Cardiac septum (tissue), 1 donor: ENCODE measurements at regions not wholly inside any gene's neighbourhood (a gene's known extent, or its start where the extent isn't known, plus 50 kb on each side); places are given as distances from the start of the nearest gene placed in this dataset.
"Not testable (repeated sequence)": the region's sequence is repeated elsewhere in the genome, so short reads cannot be mapped to it uniquely, and the experiment has no call there.

Experiments
- DNase-seq: peaks from one replicate; pipeline ENCODE4 v3.0.0-alpha.2; 2020; ENCODE audit warnings: low spot score
- intact Hi-C: fragments of 100-400 bp; cut with DNase I; formaldehyde crosslinking; loops from one replicate; pipeline ENCODE4 v1.14.0; 2022
- donor health status: DM: no; HTN: no; CAD: no.

DNA sequence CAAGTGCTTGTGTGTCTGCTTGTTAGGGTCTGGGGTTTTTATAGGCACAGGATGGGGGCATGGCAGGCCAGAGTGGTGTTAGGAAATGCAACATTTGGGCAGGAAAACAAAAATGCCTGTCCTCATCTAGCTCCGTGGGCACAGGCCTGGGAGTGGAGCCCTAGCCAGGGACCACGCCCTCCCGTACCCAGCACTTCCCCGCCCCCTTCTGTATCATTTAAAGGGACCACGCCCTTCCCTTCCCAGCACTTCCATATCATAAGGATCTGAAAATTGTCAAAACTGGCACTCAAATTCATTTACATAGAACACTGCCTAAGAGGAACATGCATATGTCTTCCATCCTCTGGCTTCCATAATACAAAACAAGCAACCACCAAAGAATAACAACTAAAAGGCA, 185.8 kb downstream of the B3GLCT start:
- intact Hi-C loops: no loop called here
- DNase-seq: no peak

DNA sequence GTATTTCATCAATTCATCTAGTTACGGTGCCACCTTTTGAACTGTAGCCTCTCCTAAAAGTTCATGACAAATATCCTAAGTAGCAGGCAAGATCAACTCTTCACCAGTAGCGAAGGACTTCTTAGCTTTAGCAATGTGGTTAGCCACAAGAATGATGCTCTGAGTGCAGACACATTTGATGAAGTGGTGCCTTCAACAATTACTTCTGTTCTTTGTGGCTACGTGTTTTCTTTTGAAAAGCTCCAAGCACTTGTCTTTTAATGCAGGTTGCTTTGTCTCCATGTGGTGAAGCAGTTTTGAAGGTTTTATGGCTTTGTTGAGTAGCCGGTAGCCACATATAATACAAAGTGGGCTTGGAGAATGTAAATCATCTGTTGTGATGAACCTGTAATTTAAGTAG, 194.7 kb downstream of the B3GLCT start:
- intact Hi-C loops: no loop called here
- no peak for DNase-seq

DNA sequence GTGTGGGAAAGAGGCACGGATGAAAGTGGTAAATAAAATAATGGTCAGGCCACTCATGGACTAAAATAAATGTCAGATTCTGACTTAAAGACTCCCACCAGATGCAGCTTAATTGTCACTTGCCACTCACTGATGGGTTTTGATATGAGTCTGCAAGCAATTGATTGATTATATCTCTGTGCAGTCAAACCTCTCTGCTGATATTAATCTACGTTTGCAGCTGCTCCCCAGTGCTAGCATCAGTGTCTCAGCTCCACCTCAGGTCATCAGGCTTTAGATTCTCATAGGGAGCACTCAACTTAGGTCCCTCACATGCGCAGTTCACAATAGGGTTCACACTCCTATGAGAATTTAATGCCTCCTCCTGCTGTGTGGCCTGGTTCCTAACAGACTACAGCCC, 195.3 kb downstream of the B3GLCT start:
- DNase-seq: no peak
- intact Hi-C loops: no loop called here

DNA sequence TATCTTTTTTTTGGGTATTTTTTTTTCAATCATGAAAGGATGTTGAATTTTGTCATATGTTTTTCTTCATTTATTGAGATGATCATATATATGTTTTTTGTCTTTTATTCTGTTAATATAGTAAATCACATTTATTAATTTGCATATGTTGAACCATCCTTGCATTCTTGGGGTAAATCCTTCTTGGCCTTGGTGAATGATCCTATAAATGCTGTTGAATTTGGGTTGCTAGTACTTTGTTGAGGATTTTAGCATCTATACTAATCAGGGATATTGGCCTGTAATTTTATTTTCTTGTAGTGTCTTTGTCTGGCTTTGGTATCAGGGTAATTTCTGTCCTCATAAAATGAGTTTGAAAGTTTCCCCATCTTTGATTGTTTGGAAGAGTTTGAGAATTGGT, 199.9 kb downstream of the B3GLCT start:
- intact Hi-C loops: no loop called here
- DNase-seq: no peak

DNA sequence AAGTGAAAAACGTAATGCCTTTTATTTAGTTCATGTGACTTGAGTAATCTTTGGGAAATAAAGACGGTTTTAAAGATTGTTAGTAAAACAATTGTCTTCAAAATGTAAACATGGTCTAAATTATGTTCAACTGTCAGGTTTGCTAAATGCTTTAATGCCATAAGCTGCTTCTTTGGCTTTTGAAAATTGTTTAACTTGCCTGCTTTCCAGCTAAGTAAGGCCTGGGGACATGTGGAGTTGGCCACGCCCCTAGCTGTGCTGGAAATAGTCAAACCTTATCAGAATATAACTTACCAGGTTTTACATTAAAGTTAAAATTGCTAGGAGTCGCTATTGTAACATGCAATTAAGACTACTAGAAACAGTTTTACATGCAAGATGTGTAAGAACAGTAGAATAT, 203.9 kb downstream of the B3GLCT start:
- DNase-seq: not testable (repeated sequence)

DNA sequence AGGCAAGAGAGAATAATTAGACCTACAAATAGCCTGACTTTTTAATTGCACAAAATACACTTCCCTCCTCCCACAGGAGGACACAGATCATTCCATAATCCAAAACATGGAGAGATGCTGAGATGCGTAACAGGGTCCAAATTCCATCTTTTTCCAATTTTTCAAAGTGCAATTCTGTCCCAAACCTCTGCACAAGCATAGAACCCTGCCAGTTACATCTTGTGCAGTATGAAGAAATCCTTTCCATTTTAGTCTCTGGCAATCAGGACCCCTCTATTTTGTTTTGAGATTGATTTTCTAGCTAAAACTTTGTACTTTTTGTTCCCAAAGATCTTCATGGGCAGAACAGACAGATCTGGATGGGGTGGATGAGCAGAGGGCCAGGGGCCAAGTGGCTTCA, 209.2 kb downstream of the B3GLCT start:
- intact Hi-C loops: no loop called here
- no peak for DNase-seq

More for the DNA sequence above, 203.9 kb downstream of the B3GLCT start:
- intact Hi-C loops: not testable (repeated sequence)

DNA sequence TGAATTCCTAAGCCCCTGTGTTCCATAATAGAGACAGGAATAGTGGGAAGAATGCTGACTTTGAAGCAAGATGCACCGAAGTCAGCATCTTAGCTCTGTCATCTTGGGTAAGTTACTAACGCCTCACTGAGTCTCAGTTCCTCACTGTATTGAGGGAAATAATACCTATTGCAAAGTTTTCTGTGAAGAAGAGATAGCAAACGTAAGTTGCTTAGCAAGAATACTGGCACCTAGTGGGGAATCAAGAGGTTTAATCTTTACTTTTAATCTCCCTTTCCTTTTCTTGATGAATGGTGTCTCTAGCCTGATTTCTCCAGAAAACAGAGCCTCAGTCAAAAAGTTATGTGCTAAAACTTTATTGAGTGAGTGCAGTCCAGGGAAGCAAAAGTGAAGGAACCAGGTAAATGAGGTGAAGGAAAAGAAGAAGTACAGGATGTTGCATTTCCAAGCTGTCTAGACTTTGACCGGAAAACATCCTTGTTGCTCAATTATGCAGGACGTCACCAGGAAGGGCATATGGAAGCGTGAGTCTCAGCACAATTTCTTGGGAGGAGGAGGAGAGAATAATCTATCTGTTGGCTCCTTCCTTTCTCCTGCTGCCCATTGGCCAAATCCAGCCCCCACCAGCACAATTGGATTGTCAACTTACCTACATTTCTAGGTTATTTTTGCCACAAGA, 210.0 kb downstream of the B3GLCT start:
- intact Hi-C loops: no loop called here
- DNase-seq: no peak

DNA sequence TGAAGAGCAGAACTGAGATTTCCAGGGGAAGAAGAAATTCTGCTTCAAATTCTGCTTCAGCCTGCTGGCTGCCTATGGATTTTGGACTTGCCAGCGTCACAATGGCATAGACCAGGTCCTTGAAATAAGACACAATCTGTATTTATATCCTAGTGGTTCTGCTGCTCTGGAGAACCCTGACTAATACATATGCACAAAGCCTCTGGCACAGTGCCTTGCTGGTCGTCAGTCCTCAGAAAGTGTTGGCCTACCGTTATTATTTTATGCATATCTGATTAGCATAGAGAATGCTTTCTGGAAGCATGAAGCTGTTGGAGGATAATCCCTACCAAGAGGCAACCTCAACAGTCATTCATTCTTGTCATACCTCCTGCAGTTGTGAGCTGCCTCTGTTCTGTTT, 213.7 kb downstream of the B3GLCT start:
- DNase-seq: no peak
- intact Hi-C loops: no loop called here

DNA sequence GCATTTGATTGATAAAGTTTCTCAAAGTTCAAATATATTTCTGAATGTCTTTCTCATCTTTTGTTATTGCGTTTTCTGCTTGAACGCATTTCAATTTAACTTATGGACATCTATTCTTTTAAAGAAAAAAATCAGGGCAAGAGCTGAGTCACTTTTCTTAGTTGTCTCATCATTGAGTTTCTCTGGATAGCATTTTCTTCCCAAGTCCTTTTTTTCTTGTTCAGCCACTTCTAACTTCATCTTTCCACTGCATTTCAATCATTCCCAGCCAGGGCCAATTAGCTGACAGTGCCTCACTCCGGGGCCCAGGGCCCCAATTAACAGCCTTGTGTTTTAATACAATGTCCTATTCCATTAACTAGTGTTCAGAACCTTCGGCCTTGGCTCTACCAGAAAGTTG, 216.3 kb downstream of the B3GLCT start:
- intact Hi-C loops: no loop called here
- no peak for DNase-seq

DNA sequence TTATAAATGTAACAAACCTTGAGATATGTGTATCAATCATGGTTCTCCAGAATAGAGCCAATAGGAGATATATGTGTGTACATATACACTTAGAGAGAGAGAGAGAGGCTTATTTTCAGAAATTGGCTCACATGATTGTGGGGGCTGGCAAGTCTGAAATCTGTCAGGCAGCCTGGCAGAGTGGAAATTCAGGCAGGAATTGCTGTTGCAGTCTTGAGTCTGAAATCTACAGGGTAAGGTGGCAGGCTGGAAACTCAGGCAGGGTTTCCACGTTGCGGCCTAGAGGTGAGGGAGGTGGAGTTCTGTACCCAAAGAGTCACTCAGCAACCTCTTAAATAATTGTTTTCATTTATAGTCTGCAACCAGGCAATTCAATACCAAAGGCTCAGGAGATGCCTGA, 218.4 kb downstream of the B3GLCT start:
- no peak for DNase-seq
- intact Hi-C loops: no loop called here

DNA sequence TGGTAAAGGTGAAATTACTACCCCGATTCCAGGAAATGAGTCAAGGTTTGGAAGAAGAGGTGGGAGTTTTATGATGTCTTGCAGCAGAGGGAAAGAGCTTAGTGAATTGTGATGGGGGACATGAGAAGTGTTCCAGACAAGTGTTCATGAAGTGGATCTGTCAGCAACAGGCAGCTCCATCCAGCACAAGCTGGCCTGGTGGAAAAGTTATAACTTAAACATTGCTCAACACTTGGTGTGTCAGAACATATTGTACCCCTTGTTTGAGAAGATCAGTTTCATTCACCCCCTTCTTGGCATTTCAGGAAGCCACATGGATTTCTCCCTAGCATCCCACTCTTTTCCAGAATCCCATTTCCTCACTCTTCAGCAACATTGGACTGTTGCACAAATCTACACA, 222.0 kb downstream of the B3GLCT start:
- no peak for DNase-seq
- intact Hi-C loops: no loop called here

DNA sequence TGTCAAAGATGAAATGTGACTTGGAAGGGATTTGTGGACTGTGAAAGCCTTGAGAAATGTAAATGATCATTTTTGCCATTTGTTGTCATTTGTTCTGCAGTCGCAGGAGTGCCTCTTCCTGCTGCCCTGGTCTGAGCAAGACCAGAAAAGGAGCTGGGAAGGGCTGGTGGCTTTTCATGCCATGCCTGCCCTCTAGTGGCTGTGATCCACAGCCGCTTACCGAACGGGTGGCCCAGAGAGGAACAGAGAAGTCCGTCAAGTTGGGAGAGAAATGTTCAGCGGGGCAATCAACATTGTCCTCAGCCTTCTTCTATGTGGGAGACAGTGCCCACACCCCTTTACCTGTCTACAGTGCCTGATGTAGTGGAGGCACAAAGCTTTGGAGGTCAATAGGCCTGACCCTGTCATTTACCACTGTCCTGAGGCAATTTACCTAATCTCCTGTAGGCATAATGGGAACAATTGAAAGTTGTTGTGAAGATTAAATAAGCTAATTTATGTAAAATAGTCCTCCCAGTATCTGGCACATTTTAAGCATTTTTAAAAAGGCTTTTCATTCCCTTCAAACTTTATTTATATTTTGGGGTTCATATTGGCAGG, 224.5 kb downstream of the B3GLCT start:
- intact Hi-C loops: loop anchor here (2.0 kb wide), 2 partner anchors 189 to 225 kb away; partner anchors contain the start of gene B3GLCT
- no peak for DNase-seq

DNA sequence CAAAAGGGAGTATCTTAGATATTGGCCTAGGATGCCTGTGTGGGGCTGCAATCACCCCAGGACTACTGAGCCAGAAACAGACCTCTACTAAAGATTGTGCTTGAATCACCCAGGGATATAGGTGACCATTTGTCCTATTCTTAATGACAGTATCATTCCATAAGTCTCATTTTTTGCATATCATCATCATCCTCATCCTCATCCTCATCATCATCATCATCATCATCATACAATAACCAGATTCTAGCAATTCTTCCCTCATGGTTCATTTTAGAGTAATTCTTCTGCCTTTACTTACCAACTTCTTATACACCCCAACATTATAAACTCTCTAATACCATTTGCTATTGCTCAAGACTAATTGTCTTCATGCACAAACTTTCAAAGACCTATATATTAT, 226.6 kb downstream of the B3GLCT start:
- no peak for DNase-seq

DNA sequence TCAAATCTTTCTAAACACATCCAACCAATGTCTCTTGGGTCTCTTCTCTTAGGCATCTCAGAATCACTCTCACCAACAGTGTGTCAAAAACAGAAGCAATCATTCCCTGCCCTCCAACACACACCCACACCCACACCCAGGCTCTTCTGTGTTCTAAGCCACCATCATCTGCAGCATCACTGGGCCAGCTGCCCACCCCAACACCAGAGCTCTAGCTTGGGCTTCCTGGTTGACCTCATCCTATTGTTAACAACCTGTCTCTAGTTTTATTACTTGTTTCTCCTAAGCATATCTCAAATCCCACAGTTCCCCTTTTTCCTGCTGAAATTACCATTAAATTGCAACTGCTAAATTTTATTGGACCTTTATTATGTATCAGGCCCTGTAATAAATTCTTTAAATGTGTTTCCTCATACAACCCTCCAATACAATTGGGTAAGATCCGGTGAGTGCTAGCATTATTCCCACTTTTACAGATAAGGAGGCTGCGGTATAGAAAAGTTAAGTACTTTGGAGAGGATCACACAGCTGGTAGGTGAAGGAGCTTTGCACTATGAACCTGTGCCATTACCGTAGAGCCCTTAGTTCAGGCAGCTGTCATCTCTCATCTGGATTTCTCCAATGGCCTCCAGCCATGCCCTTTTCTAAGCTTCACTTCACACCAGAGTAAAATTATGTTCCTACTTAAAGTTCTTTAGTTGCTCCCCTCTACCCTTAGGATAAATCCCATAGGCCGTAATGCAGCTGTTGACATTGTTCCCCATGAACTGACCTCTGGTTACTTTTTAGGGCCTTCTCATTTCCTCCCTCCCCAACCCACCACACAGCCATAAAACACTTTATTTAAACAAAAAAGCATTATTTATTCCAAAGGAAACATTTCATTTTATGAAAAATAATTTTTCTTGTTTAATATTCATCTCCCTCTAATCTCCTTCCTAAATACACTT, 227.7 kb downstream of the B3GLCT start:
- intact Hi-C loops: loop anchor here (5.0 kb wide), 1 partner anchor 250 kb away; no protein-coding TSS in a partner anchor
- no peak for DNase-seq

More for the DNA sequence above, 226.6 kb downstream of the B3GLCT start:
- intact Hi-C loops: loop anchor here (5.0 kb wide), 1 partner anchor 249 kb away; no protein-coding TSS in a partner anchor

DNA sequence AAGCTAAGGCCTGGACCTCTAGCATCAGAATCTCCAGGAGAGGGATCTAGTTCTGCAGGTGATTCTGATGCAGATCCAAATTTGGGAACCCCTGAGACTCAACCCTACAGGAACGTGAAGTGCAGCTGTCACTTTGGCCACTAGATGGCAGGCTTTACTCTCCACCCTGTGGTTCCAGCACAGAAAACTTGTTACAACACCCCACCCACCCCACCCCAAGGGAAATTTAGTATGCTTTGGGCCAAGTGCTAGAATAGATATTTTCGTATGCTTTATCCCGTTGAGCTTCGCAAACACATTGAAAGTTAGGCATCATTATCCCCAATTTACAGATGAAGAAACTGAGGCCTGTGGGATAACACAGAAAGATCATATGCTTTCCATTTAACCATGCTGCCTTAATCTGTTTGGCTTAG, 232.0 kb downstream of the B3GLCT start:
- DNase-seq: no peak
- intact Hi-C loops: loop anchor here (2.0 to 5.0 kb wide), 2 partner anchors 311 to 366 kb away; no protein-coding TSS in a partner anchor

DNA sequence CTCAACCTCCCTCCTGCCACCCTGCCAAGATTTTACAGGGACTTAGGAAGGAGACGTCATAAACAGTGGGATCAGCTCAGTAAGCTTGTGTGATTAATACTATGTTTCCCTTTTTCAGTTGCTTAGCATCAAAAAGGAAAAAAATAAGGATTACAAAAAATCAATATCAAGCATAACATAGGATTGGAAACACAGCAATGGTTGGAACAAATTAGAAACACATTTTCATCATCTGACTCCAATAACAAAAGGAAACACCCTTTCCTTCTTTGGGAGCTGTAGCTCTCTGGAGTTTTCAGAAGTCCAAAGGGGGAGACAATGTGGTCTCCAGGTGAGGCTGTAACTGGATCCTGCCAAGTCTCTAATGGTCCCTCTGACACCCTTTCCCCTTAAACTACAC, 233.4 kb downstream of the B3GLCT start:
- DNase-seq: no peak
- intact Hi-C loops: loop anchor here (2.0 to 5.0 kb wide), 2 partner anchors 310 to 364 kb away; no protein-coding TSS in a partner anchor

DNA sequence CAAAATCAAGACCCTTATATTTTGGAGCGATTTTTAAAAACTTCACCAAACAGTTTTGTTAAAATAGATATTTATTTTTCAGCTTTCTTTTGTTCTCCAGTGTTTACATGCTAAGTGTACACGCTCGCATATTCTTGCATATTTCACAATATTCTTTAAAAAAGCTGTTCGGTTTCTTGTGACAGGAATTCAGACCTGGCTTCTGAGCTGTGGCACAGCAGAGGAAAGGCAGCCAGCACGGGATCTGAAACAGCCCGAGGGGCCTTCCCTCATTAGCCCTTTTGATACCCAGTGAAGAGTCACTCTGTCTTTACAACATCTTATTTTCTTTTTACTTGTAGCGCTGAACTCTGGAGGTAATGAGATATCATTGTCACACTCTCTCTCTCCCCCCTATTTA, 234.0 kb downstream of the B3GLCT start:
- DNase-seq: no peak
- intact Hi-C loops: loop anchor here (2.0 to 5.0 kb wide), 2 partner anchors 309 to 364 kb away; no protein-coding TSS in a partner anchor

DNA sequence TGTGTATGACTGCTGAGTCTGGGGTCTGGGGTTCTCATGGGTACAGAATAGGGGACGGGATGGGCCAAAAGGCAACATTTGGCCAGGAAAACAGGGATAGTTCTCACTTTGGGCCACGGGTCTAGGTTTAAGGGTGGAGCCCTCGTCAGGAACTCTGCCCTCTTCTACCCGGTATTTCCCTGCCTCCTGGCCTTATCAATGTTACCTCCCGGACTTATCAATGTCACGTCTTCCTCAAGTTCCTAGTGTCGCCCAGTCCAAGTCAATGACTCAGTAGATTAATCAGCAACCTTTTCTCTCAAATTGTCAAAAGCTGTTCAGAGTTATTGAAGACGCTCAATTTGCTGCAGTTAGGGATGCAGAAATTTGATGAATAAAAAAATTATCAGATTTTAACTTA, 234.8 kb downstream of the B3GLCT start:
- no peak for DNase-seq
- intact Hi-C loops: loop anchor here (5.0 kb wide), 1 partner anchor 363 kb away; no protein-coding TSS in a partner anchor

DNA sequence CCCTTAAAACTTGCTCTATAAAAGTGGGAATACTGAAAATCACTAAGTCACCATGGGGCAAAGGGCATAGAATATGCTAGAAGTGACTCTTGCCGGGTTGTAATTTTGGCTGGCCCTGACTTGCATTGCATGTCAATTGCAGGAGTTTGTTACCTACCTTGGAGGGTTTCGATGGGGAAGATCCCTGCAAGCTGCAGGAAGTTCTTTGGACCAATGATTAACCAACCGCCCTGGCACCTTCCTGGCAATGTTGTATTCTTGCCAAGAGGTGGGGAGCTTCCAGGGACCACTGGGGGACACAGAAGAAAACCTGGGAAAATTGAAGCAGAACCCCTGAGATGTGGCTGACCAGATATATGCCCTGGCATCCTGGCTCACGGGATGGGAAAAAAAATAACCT, 235.8 kb downstream of the B3GLCT start:
- intact Hi-C loops: no loop called here
- no peak for DNase-seq

DNA sequence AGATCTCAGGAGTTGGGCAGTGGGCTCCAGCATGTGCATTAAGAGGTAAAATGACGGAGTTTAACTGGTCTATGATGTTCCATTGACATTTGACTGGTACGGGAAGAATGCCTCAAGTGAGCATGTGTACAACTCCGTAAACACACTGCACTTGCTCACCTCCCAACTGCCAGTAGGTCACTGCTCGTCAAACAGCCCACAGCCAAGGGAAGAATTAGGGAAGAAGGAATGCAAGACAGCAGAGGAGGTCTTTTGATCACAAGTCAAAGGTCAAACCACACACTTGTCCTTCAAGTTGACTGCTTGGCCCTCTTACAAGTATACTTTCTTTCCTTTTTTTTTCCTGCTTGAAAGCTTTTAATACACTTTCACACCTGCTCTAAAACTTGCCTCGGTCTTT, 236.7 kb downstream of the B3GLCT start:
- intact Hi-C loops: no loop called here
- DNase-seq: no peak
